Sigmoid colon (tissue), 4 donors: ENCODE measurements at regions not wholly inside any gene's neighbourhood (a gene's known extent, or its start where the extent isn't known, plus 50 kb on each side); places are given as distances from the start of the nearest gene placed in this dataset.

Experiments
- EP300 ChIP-seq, 4 donors: sonication (generic); formaldehyde crosslinking; IDR thresholded peaks; one replicate each; pipeline ENCODE4 v1.6.1; 2017; ENCODE audit warnings: antibody characterized with exemption in 4 of 4
- POLR2A ChIP-seq, 2 donors: fragments of 450-650 bp; IDR thresholded peaks; one replicate each; pipeline ENCODE4 v1.6.1; 2016; ENCODE audit warnings: antibody characterized with exemption in 2 of 2, mild to moderate bottlenecking in 2 of 2, moderate library complexity in 2 of 2
- POLR2AphosphoS5 ChIP-seq, 4 donors: sonication (generic); formaldehyde crosslinking; IDR thresholded peaks; one replicate each; pipeline ENCODE4 v1.6.1; 2017; ENCODE audit warnings: antibody characterized with exemption in 4 of 4
- TF ChIP-seq, protein P1 (sequence below), 4 experiments: fragments of 450-650 bp in 3 of 4; fragments of 200-600 bp in 1 of 4; IDR thresholded peaks; one replicate each; pipeline ENCODE4 v1.5.1; 2016 to 2019; ENCODE audit warnings: antibody characterized with exemption in 4 of 4, mild to moderate bottlenecking in 3 of 4, moderate library complexity in 2 of 4

- TF ChIP-seq POLR2A (IDR thresholded peaks at IDR 0.05) (no peak), POLR2AphosphoS5 (IDR thresholded peaks at IDR 0.05) (no peak), EP300 (IDR thresholded peaks at IDR 0.05) (no peak)
- TF ChIP-seq, protein P1, sequence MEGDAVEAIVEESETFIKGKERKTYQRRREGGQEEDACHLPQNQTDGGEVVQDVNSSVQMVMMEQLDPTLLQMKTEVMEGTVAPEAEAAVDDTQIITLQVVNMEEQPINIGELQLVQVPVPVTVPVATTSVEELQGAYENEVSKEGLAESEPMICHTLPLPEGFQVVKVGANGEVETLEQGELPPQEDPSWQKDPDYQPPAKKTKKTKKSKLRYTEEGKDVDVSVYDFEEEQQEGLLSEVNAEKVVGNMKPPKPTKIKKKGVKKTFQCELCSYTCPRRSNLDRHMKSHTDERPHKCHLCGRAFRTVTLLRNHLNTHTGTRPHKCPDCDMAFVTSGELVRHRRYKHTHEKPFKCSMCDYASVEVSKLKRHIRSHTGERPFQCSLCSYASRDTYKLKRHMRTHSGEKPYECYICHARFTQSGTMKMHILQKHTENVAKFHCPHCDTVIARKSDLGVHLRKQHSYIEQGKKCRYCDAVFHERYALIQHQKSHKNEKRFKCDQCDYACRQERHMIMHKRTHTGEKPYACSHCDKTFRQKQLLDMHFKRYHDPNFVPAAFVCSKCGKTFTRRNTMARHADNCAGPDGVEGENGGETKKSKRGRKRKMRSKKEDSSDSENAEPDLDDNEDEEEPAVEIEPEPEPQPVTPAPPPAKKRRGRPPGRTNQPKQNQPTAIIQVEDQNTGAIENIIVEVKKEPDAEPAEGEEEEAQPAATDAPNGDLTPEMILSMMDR (IDR thresholded peaks at IDR 0.05), result no peak
Observed at GRCh38 chr6:163726037-163726695, 311.6 kb downstream of the QKI start.
